H1 (cell line): ENCODE measurements at regions not wholly inside any gene's neighbourhood (a gene's known extent, or its start where the extent isn't known, plus 50 kb on each side); places are given as distances from the start of the nearest gene placed in this dataset.
"Not testable (repeated sequence)": the region's sequence is repeated elsewhere in the genome, so short reads cannot be mapped to it uniquely, and the experiment has no call there.

Experiments
- CTCF ChIA-PET: fragments of 300-600 bp; sonication (Branson Sonifier 250); formaldehyde crosslinking; loops from one replicate; lab custom pipeline; 2021; ENCODE audit not compliant: partially characterized antibody; lab: Charles Lee
- POLR2A ChIA-PET: fragments of 300-600 bp; sonication (Branson Sonifier 250); formaldehyde crosslinking; loops from one replicate; lab custom pipeline; 2021; ENCODE audit warnings: inconsistent platforms; ENCODE audit not compliant: partially characterized antibody; lab: Charles Lee
- DNase-seq, 2 experiments: peaks; one replicate each; pipeline versions ENCODE4 v3.0.0 to v3.0.0-alpha.2; 2010 to 2022; ENCODE audit warnings: low spot score in 2 of 2, low read depth in 1 of 2, mixed read lengths in 1 of 2
- FAIRE-seq: peaks from 2 replicates; lab custom pipeline; 2011; peaks lifted over from hg19 to GRCh38; lab: Jason Lieb, UNC
- H2AFZ ChIP-seq: 2 replicates; pipeline ENCODE4 v1.8.1; 2012; ENCODE audit warnings: low read length, inconsistent platforms
- H2AK5ac ChIP-seq: 2 replicates; pipeline ENCODE4 v1.6.1; 2013; ENCODE audit warnings: low read depth, low read length
- H2BK120ac ChIP-seq: replicated peaks from 2 replicates; pipeline ENCODE3; 2013; ENCODE audit warnings: low read depth, low read length, inconsistent platforms
- H2BK12ac ChIP-seq: 2 replicates; pipeline ENCODE4 v1.6.1; 2013; ENCODE audit warnings: low read depth, low read length
- H2BK15ac ChIP-seq: 2 replicates; pipeline ENCODE4 v1.6.1; 2013; ENCODE audit warnings: low read length
- H2BK20ac ChIP-seq: 2 replicates; pipeline ENCODE4 v1.6.1; 2013; ENCODE audit warnings: low read length
- H2BK5ac ChIP-seq: 2 replicates; pipeline ENCODE4 v1.6.1; 2013; ENCODE audit warnings: low read depth, low read length
- H3K14ac ChIP-seq: 2 replicates; pipeline ENCODE4 v1.6.1; 2013; ENCODE audit warnings: inconsistent platforms; ENCODE audit not compliant: insufficient read length
- H3K18ac ChIP-seq: 2 replicates; pipeline ENCODE4 v1.6.1; 2013; ENCODE audit warnings: low read length; ENCODE audit errors: extremely low read depth
- H3K23ac ChIP-seq: 2 replicates; pipeline ENCODE4 v1.6.1; 2013; ENCODE audit warnings: inconsistent platforms; ENCODE audit not compliant: insufficient read length
- H3K23me2 ChIP-seq: 2 replicates; pipeline ENCODE4 v1.6.1; 2013; ENCODE audit warnings: low read depth, low read length
- H3K27ac ChIP-seq: 2 replicates; pipeline ENCODE4 v1.6.1; 2011; ENCODE audit warnings: low read depth, low read length, inconsistent platforms
- H3K27me3 ChIP-seq, 4 experiments: replicated peaks in 1 of 4; 1 replicate in 1 of 4; 2 replicates in 3 of 4; pipeline versions ENCODE4 v1.6.1 to v1.8.1; 2011 to 2013; ENCODE audit warnings: low read length in 3 of 4, mild to moderate bottlenecking in 3 of 4, inconsistent platforms in 2 of 4, mixed read lengths in 2 of 4, moderate library complexity in 1 of 4; ENCODE audit not compliant: control insufficient read depth in 3 of 4, insufficient read depth in 3 of 4; ENCODE audit errors: extremely low read depth in 1 of 4
- H3K36me3 ChIP-seq, 4 experiments: 2 replicates each; pipeline versions ENCODE4 v1.6.1 to v1.8.1; 2011 to 2013; ENCODE audit warnings: mild to moderate bottlenecking in 4 of 4, low read length in 3 of 4, moderate library complexity in 2 of 4, control low read depth in 1 of 4, inconsistent platforms in 1 of 4; ENCODE audit not compliant: insufficient read depth in 4 of 4, control insufficient read depth in 2 of 4
- H3K4ac ChIP-seq: replicated peaks from 2 replicates; pipeline ENCODE3; 2013; ENCODE audit warnings: low read length, low read depth, mixed read lengths, inconsistent platforms; ENCODE audit not compliant: insufficient read length
- H3K4me1 ChIP-seq, 4 experiments: replicated peaks in 1 of 4; 1 replicate in 1 of 4; 2 replicates in 3 of 4; pipeline versions ENCODE4 v1.6.1 to v1.8.1; 2011 to 2013; ENCODE audit warnings: low read length in 3 of 4, inconsistent platforms in 2 of 4, mixed read lengths in 1 of 4; ENCODE audit not compliant: insufficient read depth in 4 of 4, control insufficient read depth in 3 of 4
- H3K4me2 ChIP-seq, 2 experiments: 2 replicates each; pipeline versions ENCODE4 v1.6.1 to v1.8.1; 2011 to 2013; ENCODE audit warnings: low read depth in 2 of 2, low read length in 2 of 2, control low read depth in 1 of 2, inconsistent platforms in 1 of 2, mild to moderate bottlenecking in 1 of 2; ENCODE audit not compliant: insufficient read depth in 1 of 2
- H3K4me3 ChIP-seq, 4 experiments: fragments of 200-600, 300-600 bp in 1 of 4; sonication (generic), shearing (Covaris generic), sonication (Bioruptor Twin) in 1 of 4; 2 replicates each; pipeline versions ENCODE4 v1.5.1 to v1.8.1; 2011 to 2016; ENCODE audit warnings: low read length in 4 of 4, low read depth in 3 of 4, control low read depth in 2 of 4, inconsistent platforms in 2 of 4, mild to moderate bottlenecking in 2 of 4, mixed read lengths in 1 of 4, moderate library complexity in 1 of 4; ENCODE audit not compliant: insufficient read depth in 2 of 4; ENCODE audit errors: extremely low read depth in 1 of 4
- H3K56ac ChIP-seq: replicated peaks from 2 replicates; pipeline ENCODE3; 2013; ENCODE audit warnings: low read depth, mild to moderate bottlenecking, mixed read lengths, low read length, inconsistent platforms; ENCODE audit not compliant: insufficient read length
- H3K79me1 ChIP-seq: 2 replicates; pipeline ENCODE4 v1.6.1; 2013; ENCODE audit warnings: low read depth, low read length, control low read depth
- H3K79me2 ChIP-seq, 2 experiments: 2 replicates each; pipeline versions ENCODE4 v1.6.1 to v1.8.1; 2012 to 2013; ENCODE audit warnings: low read length in 2 of 2, mild to moderate bottlenecking in 2 of 2, inconsistent platforms in 1 of 2; ENCODE audit not compliant: insufficient read depth in 2 of 2, control insufficient read depth in 1 of 2
- H3K9ac ChIP-seq, 4 experiments: replicated peaks in 1 of 4; 1 replicate in 1 of 4; 2 replicates in 3 of 4; pipeline versions ENCODE4 v1.6.1 to v1.8.1; 2011 to 2013; ENCODE audit warnings: low read depth in 3 of 4, low read length in 3 of 4, control low read depth in 2 of 4, mild to moderate bottlenecking in 2 of 4, moderate library complexity in 2 of 4, inconsistent platforms in 1 of 4; ENCODE audit errors: extremely low read depth in 1 of 4
- H3K9me3 ChIP-seq, 2 experiments: 2 replicates each; pipeline versions ENCODE4 v1.6.1 to v1.8.1; 2012 to 2013; ENCODE audit warnings: mild to moderate bottlenecking in 2 of 2, moderate library complexity in 2 of 2, control low read depth in 1 of 2, inconsistent platforms in 1 of 2, low read depth in 1 of 2, low read length in 1 of 2, mixed read lengths in 1 of 2; ENCODE audit not compliant: insufficient read depth in 2 of 2
- H4K20me1 ChIP-seq, 2 experiments: replicated peaks in 1 of 2; 2 replicates each; pipeline versions ENCODE3 to v1.8.1; 2011 to 2013; ENCODE audit warnings: inconsistent platforms in 2 of 2, low read length in 2 of 2, mild to moderate bottlenecking in 1 of 2; ENCODE audit not compliant: insufficient read depth in 2 of 2, control insufficient read depth in 1 of 2
- H4K5ac ChIP-seq: 2 replicates; pipeline ENCODE4 v1.6.1; 2013; ENCODE audit warnings: low read length, low read depth, mixed read lengths, inconsistent platforms; ENCODE audit not compliant: insufficient read length
- H4K8ac ChIP-seq: 2 replicates; pipeline ENCODE4 v1.8.0; 2013; ENCODE audit warnings: mild to moderate bottlenecking, moderate library complexity, low read length, inconsistent platforms; ENCODE audit not compliant: insufficient read depth; ENCODE audit errors: extremely low read depth
- H4K91ac ChIP-seq: replicated peaks from 2 replicates; pipeline ENCODE3; 2013; ENCODE audit warnings: low read length, mixed read lengths, inconsistent platforms; ENCODE audit not compliant: insufficient read length
- WGBS, 2 experiments: shearing (Covaris generic) in 1 of 2; methylation state at CpG; one replicate each; pipeline versions ENCODE4 v1.1.6 to v1.1.7; 2013 to 2015; ENCODE audit warnings: low lambda C conversion rate in 2 of 2, mixed read lengths in 2 of 2, inconsistent platforms in 1 of 2, low coverage in 1 of 2, missing lambda C conversion rate in 1 of 2; ENCODE audit not compliant: insufficient replicate concordance in 2 of 2, insufficient coverage in 1 of 2, insufficient read length in 1 of 2; ENCODE audit errors: extremely low coverage in 1 of 2, missing lambda C conversion rate in 1 of 2; 5-methylcytosine and 5-hydroxymethylcytosine counted together

GRCh38 chr20:29884322-29884721, 1373.1 kb upstream of the DEFB115 start:
- H2BK12ac ChIP-seq, H4K20me1 ChIP-seq, H3K23ac ChIP-seq, H2BK20ac ChIP-seq, CTCF ChIA-PET, H3K56ac ChIP-seq, H3K4me3 ChIP-seq, H3K4me1 ChIP-seq, H3K79me2 ChIP-seq, DNase-seq, H3K9ac ChIP-seq, H2BK15ac ChIP-seq, POLR2A ChIA-PET, H4K91ac ChIP-seq, H2BK5ac ChIP-seq, H3K27me3 ChIP-seq, H3K27ac ChIP-seq, H3K4me2 ChIP-seq, H2AK5ac ChIP-seq, FAIRE-seq, H3K18ac ChIP-seq, H3K36me3 ChIP-seq, H3K14ac ChIP-seq, H3K79me1 ChIP-seq, H2BK120ac ChIP-seq, H3K23me2 ChIP-seq, H2AFZ ChIP-seq, H4K5ac ChIP-seq, H4K8ac ChIP-seq, H3K4ac ChIP-seq: not testable (repeated sequence)
- 71% methylated on average over 3 of the region's 3 CpGs; no CpG with 5 or more reads in 1 of the 2 experiments for WGBS, 2 experiments
- H3K9me3 ChIP-seq: peaks cover 36 to 52% of the 10 kb centered on the region in 2 experiments
